PC-3 (cell line): ENCODE measurements at regions not wholly inside any gene's neighbourhood (a gene's known extent, or its start where the extent isn't known, plus 50 kb on each side); places are given as distances from the start of the nearest gene placed in this dataset.

Experiments
- ATAC-seq: fragments of 200-7000 bp; cut with Tn5 transposase; 2 replicates; pipeline ENCODE4 v1.9.1; 2020; ENCODE audit warnings: mild to moderate bottlenecking, moderate library complexity
- BruUV-seq: library from RNA; stranded (reverse); fragments of 400-500 nt; replicated peaks from 2 replicates; lab custom pipeline; 2021; lab: Mats Ljungman, UMichigan
- CTCF ChIA-PET: fragments of 300-600 bp; sonication (Branson Sonifier 250); formaldehyde crosslinking; loops from one replicate; lab custom pipeline; 2022; ENCODE audit warnings: antibody characterized with exemption; lab: Charles Lee
- POLR2A ChIA-PET: fragments of 300-600 bp; sonication (Branson Sonifier 250); formaldehyde crosslinking; loops from one replicate; lab custom pipeline; 2022; ENCODE audit warnings: antibody characterized with exemption; ENCODE audit not compliant: unreplicated experiment; lab: Charles Lee
- DNase-seq: peaks from one replicate; pipeline ENCODE4 v3.0.0-alpha.2; 2015
- H2AFZ ChIP-seq: fragments of 300-600 bp; sonication (generic); 2 replicates; pipeline ENCODE4 v1.6.0; 2016; ENCODE audit warnings: antibody characterized with exemption, low read length
- H3F3A ChIP-seq: fragments of 300-600 bp; sonication (generic); one replicate; pipeline ENCODE4 v1.6.0; 2017; ENCODE audit warnings: antibody characterized with exemption, low read length, control low read depth, mild to moderate bottlenecking; ENCODE audit not compliant: unreplicated experiment
- H3K27ac ChIP-seq: fragments of 300-600 bp; sonication (generic); 2 replicates; pipeline ENCODE4 v1.5.1; 2016; ENCODE audit warnings: mild to moderate bottlenecking, low read length
- H3K27me3 ChIP-seq: fragments of 300-600 bp; sonication (generic); 2 replicates; pipeline ENCODE4 v1.6.1; 2016; ENCODE audit warnings: low read length, mixed read lengths
- H3K36me3 ChIP-seq: fragments of 300-600 bp; sonication (generic); 2 replicates; pipeline ENCODE4 v1.6.1; 2016; ENCODE audit warnings: low read depth, mixed run types, low read length, mixed read lengths
- H3K4me1 ChIP-seq: fragments of 300-600 bp; sonication (generic); 2 replicates; pipeline ENCODE4 v1.5.1; 2016; ENCODE audit warnings: low read length; ENCODE audit not compliant: insufficient read depth
- H3K4me2 ChIP-seq: fragments of 300-600 bp; sonication (generic); 2 replicates; pipeline ENCODE4 v1.6.0; 2016; ENCODE audit warnings: low read length
- H3K4me3 ChIP-seq: fragments of 300-600 bp; sonication (generic); 2 replicates; pipeline ENCODE4 v1.5.1; 2016; ENCODE audit warnings: mild to moderate bottlenecking, low read length, mixed read lengths
- H3K79me2 ChIP-seq: fragments of 300-600 bp; sonication (generic); 2 replicates; pipeline ENCODE4 v1.6.1; 2017; ENCODE audit warnings: low read length, mixed read lengths
- H3K9ac ChIP-seq: fragments of 300-600 bp; sonication (generic); 2 replicates; pipeline ENCODE4 v1.6.0; 2016; ENCODE audit warnings: mild to moderate bottlenecking, low read length
- H3K9me2 ChIP-seq: fragments of 300-600 bp; sonication (generic); replicated peaks from 2 replicates; pipeline ENCODE4 v1.6.1; 2016; ENCODE audit warnings: mixed run types, low read length, mixed read lengths
- H3K9me3 ChIP-seq: fragments of 300-600 bp; sonication (generic); 2 replicates; pipeline ENCODE4 v1.6.1; 2016; ENCODE audit warnings: low read length, mixed read lengths
- H4K20me1 ChIP-seq: fragments of 300-600 bp; sonication (generic); 2 replicates; pipeline ENCODE4 v1.6.1; 2016; ENCODE audit warnings: low read length, mixed read lengths
- EZH2 ChIP-seq: fragments of 300-600 bp; sonication (generic); IDR thresholded peaks from one replicate; pipeline ENCODE4 v1.6.1; 2017; ENCODE audit warnings: antibody characterized with exemption, mild to moderate bottlenecking, low read length; ENCODE audit not compliant: unreplicated experiment
- EZH2phosphoT487 ChIP-seq: fragments of 300-600 bp; sonication (generic); IDR thresholded peaks from 2 replicates; pipeline ENCODE4 v1.6.1; 2018; ENCODE audit warnings: mild to moderate bottlenecking, antibody characterized with exemption, low read length, borderline replicate concordance
- intact Hi-C: fragments of 100-400 bp; cut with micrococcal nuclease; formaldehyde crosslinking; loops from 2 replicates; pipeline ENCODE4 v1.9.0; 2023
- TF ChIP-seq, protein P1 (sequence below): fragments of 300-600 bp; sonication (generic); conservative IDR thresholded peaks from 2 replicates; pipeline ENCODE4 v1.5.1; 2017; ENCODE audit warnings: antibody characterized with exemption, low read depth, mild to moderate bottlenecking, low read length

- no TSS peak for BruUV-seq
- no peaks in the 10 kb centered on the region for H3K79me2 ChIP-seq
These were observed 153.1 kb upstream of the OTX2 start for GRCh38 chr14:56963381-56963780.

DNA sequence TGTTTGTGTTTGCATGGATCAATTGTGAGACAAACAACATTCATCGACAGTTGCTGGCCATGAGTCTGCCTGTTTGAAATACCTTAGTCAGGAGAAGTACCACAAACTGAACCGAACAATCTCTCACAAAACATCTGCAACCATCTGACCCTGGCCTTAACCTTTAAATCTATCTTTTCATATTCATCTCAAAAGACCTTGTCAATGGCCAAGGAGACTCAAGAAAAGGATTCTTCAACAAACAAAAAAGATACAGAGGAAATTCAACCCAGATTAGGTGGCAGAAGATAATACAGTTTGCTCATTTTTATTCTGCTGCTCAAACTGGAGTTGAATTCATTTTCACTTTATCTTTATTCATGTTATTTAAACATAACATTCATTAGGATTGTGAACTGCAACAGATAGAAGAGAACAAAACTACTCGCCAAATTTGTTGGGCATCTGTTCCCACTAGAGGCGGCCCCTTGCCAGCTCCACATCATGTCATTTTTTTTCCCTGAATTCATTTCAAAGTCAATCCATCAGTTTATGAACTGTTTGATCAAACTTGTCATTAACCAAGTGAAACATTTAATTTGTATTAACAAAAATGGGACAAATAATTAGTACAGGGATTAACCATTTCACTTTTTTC, 152.3 kb upstream of the OTX2 start:
- no peak for TF ChIP-seq EZH2phosphoT487
- TF ChIP-seq, protein P1, sequence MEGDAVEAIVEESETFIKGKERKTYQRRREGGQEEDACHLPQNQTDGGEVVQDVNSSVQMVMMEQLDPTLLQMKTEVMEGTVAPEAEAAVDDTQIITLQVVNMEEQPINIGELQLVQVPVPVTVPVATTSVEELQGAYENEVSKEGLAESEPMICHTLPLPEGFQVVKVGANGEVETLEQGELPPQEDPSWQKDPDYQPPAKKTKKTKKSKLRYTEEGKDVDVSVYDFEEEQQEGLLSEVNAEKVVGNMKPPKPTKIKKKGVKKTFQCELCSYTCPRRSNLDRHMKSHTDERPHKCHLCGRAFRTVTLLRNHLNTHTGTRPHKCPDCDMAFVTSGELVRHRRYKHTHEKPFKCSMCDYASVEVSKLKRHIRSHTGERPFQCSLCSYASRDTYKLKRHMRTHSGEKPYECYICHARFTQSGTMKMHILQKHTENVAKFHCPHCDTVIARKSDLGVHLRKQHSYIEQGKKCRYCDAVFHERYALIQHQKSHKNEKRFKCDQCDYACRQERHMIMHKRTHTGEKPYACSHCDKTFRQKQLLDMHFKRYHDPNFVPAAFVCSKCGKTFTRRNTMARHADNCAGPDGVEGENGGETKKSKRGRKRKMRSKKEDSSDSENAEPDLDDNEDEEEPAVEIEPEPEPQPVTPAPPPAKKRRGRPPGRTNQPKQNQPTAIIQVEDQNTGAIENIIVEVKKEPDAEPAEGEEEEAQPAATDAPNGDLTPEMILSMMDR, result no peak
- no peak for TF ChIP-seq EZH2
- Histone ChIP-seq H2AFZ (no peak overlapping the region), H3K36me3 (no peaks in the 10 kb centered on the region), H3K4me3 (no peak overlapping the region), H3K27ac (no peak overlapping the region), H3K9me2 (no peaks in the 10 kb centered on the region), H3F3A (no peaks in the 10 kb centered on the region), H3K4me2 (no peak overlapping the region), H3K27me3 (peaks cover 80% of the 10 kb centered on the region), H3K9ac (no peak overlapping the region), H3K9me3 (no peaks in the 10 kb centered on the region), H3K79me2 (no peaks in the 10 kb centered on the region), H3K4me1 (no peaks in the 10 kb centered on the region), H4K20me1 (no peaks in the 10 kb centered on the region)
- BruUV-seq, result no TSS peak
- ChIA-PET CTCF (no interaction called here), POLR2A (no interaction called here)
- ATAC-seq (no peak), DNase-seq (no peak)
- intact Hi-C loops, result no loop called here

More at GRCh38 chr14:56963381-56963780, 153.1 kb upstream of the OTX2 start:
- Histone ChIP-seq H3K9ac (no peak overlapping the region), H3K27me3 (peaks cover 77% of the 10 kb centered on the region), H3F3A (no peaks in the 10 kb centered on the region), H3K9me3 (no peaks in the 10 kb centered on the region), H3K4me3 (no peak overlapping the region), H3K27ac (no peak overlapping the region), H3K9me2 (no peaks in the 10 kb centered on the region), H3K36me3 (no peaks in the 10 kb centered on the region), H3K4me1 (no peaks in the 10 kb centered on the region), H3K4me2 (no peak overlapping the region), H4K20me1 (no peaks in the 10 kb centered on the region), H2AFZ (no peak overlapping the region)
- TF ChIP-seq EZH2 (no peak), EZH2phosphoT487 (no peak)
- TF ChIP-seq, protein P1, result no peak
- ChIA-PET POLR2A (no interaction called here), CTCF (no interaction called here)
- no peak for DNase-seq
- intact Hi-C loops, result no loop called here
- no peak for ATAC-seq

DNA sequence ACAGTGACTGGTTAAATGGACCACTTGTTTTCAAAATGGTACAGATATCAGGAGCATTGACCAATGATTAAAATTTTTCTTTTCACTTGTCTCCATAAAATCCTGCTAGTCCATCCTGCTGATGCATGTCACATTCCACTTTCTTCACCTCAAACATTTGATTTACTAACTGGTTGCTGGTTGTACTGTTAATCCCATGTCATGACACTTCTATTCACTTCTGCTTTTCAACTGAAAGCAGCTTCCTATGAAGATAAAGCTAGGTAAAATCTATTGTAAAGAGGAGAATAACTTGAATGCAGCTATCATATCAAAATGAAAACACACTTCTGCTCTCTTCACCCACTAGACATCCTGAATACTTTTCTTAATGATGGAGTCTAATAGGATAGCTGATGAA, 149.6 kb upstream of the OTX2 start:
- no peaks in the 10 kb centered on the region for H3K9me3 ChIP-seq
- ATAC-seq, result no peak
- H3K4me1 ChIP-seq, result no peaks in the 10 kb centered on the region
- H3K9me2 ChIP-seq, result no peaks in the 10 kb centered on the region
- DNase-seq, result no peak
- intact Hi-C loops, result no loop called here
- no peaks in the 10 kb centered on the region for H3K79me2 ChIP-seq
- peaks cover 78% of the 10 kb centered on the region for H3K27me3 ChIP-seq
- H3K9ac ChIP-seq, result no peak overlapping the region
- H3F3A ChIP-seq, result no peaks in the 10 kb centered on the region
- TF ChIP-seq, protein P1, result no peak
- no peak for TF ChIP-seq EZH2phosphoT487
- no peak for TF ChIP-seq EZH2
- BruUV-seq, result no TSS peak
- ChIA-PET CTCF (no interaction called here), POLR2A (no interaction called here)
- no peak overlapping the region for H2AFZ ChIP-seq
- H3K27ac ChIP-seq, result no peak overlapping the region
- no peaks in the 10 kb centered on the region for H3K36me3 ChIP-seq
- H3K4me3 ChIP-seq, result no peak overlapping the region
- no peak overlapping the region for H3K4me2 ChIP-seq
- H4K20me1 ChIP-seq, result no peaks in the 10 kb centered on the region
